ENCODE measurements at regions not wholly inside any gene's neighbourhood (a gene's known extent, or its start where the extent isn't known, plus 50 kb on each side); places are given as distances from the start of the nearest gene placed in this dataset.

GRCh38 chr2:15770606-15771005 is 169.7 kb upstream of the MYCN start:
- no peaks in the 10 kb centered on the region for H3K4me1 ChIP-seq (ENCODE audit: control insufficient read depth in 3 of 3, insufficient read depth in 2 of 3, low read depth in 1 of 3, low read length in 2 of 3)
- no peaks in the 10 kb centered on the region for H3K27me3 ChIP-seq (ENCODE audit: control insufficient read depth in 3 of 3, insufficient read depth in 3 of 3, low read length in 3 of 3)
- peaks cover 0 to 2% of the 10 kb centered on the region in 2 donors for H3K9me3 ChIP-seq (ENCODE audit: control insufficient read depth in 2 of 2, insufficient read depth in 1 of 2, low read depth in 1 of 2, low read length in 1 of 2)
- H3K36me3 ChIP-seq (ENCODE audit: control insufficient read depth in 3 of 3, insufficient read depth in 2 of 3, low read depth in 1 of 3, low read length in 3 of 3): no peaks in the 10 kb centered on the region
- 77 to 87% (median 86%) methylated on average over 12 of the region's 12 CpGs for WGBS, 3 donors
- no peak overlapping the region for H3K27ac ChIP-seq (ENCODE audit: low read depth in 1 of 3, low read length in 2 of 3)
- no peak overlapping the region for H3K4me3 ChIP-seq (ENCODE audit: low read depth in 1 of 3, low read length in 3 of 3)
- FAIRE-seq (no peak), DNase-seq (no peak)

GRCh38 chr2:15771124-15771523 is 169.2 kb upstream of the MYCN start:
- H3K27me3 ChIP-seq (ENCODE audit: control insufficient read depth in 3 of 3, insufficient read depth in 3 of 3, low read length in 3 of 3): no peaks in the 10 kb centered on the region
- peaks cover 0 to 2% of the 10 kb centered on the region in 2 donors for H3K9me3 ChIP-seq (ENCODE audit: control insufficient read depth in 2 of 2, insufficient read depth in 1 of 2, low read depth in 1 of 2, low read length in 1 of 2)
- H3K36me3 ChIP-seq (ENCODE audit: control insufficient read depth in 3 of 3, insufficient read depth in 2 of 3, low read depth in 1 of 3, low read length in 3 of 3): no peaks in the 10 kb centered on the region
- no peaks in the 10 kb centered on the region for H3K4me1 ChIP-seq (ENCODE audit: control insufficient read depth in 3 of 3, insufficient read depth in 2 of 3, low read depth in 1 of 3, low read length in 2 of 3)
- WGBS, 3 donors: 86 to 92% (median 87%) methylated on average over 7 of the region's 7 CpGs
- no peak overlapping the region for H3K27ac ChIP-seq (ENCODE audit: low read depth in 1 of 3, low read length in 2 of 3)
- no peak for DNase-seq
- no peak overlapping the region for H3K4me3 ChIP-seq (ENCODE audit: low read depth in 1 of 3, low read length in 3 of 3)
- FAIRE-seq: no peak

- no peak overlapping the region for H3K27ac ChIP-seq (ENCODE audit: low read depth in 1 of 3, low read length in 2 of 3)
- H3K4me1 ChIP-seq (ENCODE audit: control insufficient read depth in 3 of 3, insufficient read depth in 2 of 3, low read depth in 1 of 3, low read length in 2 of 3): no peaks in the 10 kb centered on the region
- H3K9me3 ChIP-seq (ENCODE audit: control insufficient read depth in 2 of 2, insufficient read depth in 1 of 2, low read depth in 1 of 2, low read length in 1 of 2): peaks cover 0 to 2% of the 10 kb centered on the region in 2 donors
- H3K27me3 ChIP-seq (ENCODE audit: control insufficient read depth in 3 of 3, insufficient read depth in 3 of 3, low read length in 3 of 3): no peaks in the 10 kb centered on the region
- no peaks in the 10 kb centered on the region for H3K36me3 ChIP-seq (ENCODE audit: control insufficient read depth in 3 of 3, insufficient read depth in 2 of 3, low read depth in 1 of 3, low read length in 3 of 3)
- H3K4me3 ChIP-seq (ENCODE audit: low read depth in 1 of 3, low read length in 3 of 3): no peak overlapping the region
- FAIRE-seq (no peak), DNase-seq (no peak)
- 76 to 83% (median 81%) methylated on average over 10 of the region's 10 CpGs for WGBS, 3 donors
Measured at GRCh38 chr2:15772086-15772595, 168.2 kb upstream of the MYCN start.

- H3K36me3 ChIP-seq (ENCODE audit: control insufficient read depth in 3 of 3, insufficient read depth in 2 of 3, low read depth in 1 of 3, low read length in 3 of 3): no peaks in the 10 kb centered on the region
- no peak for FAIRE-seq
- H3K9me3 ChIP-seq (ENCODE audit: control insufficient read depth in 2 of 2, insufficient read depth in 1 of 2, low read depth in 1 of 2, low read length in 1 of 2): peaks cover 0 to 2% of the 10 kb centered on the region in 2 donors
- no peaks in the 10 kb centered on the region for H3K27me3 ChIP-seq (ENCODE audit: control insufficient read depth in 3 of 3, insufficient read depth in 3 of 3, low read length in 3 of 3)
- H3K27ac ChIP-seq (ENCODE audit: low read depth in 1 of 3, low read length in 2 of 3): no peak overlapping the region
- H3K4me3 ChIP-seq (ENCODE audit: low read depth in 1 of 3, low read length in 3 of 3): no peak overlapping the region
- WGBS, 3 donors: 72 to 81% (median 73%) methylated on average over 5 of the region's 5 CpGs
- no peak for DNase-seq
- H3K4me1 ChIP-seq (ENCODE audit: control insufficient read depth in 3 of 3, insufficient read depth in 2 of 3, low read depth in 1 of 3, low read length in 2 of 3): no peaks in the 10 kb centered on the region
Measured at GRCh38 chr2:15772681-15773080, 167.7 kb upstream of the MYCN start.

GRCh38 chr2:15773204-15773603 is 167.1 kb upstream of the MYCN start:
- DNase-seq (no peak), FAIRE-seq (no peak)
- H3K36me3 ChIP-seq (ENCODE audit: control insufficient read depth in 3 of 3, insufficient read depth in 2 of 3, low read depth in 1 of 3, low read length in 3 of 3): no peaks in the 10 kb centered on the region
- H3K9me3 ChIP-seq (ENCODE audit: control insufficient read depth in 2 of 2, insufficient read depth in 1 of 2, low read depth in 1 of 2, low read length in 1 of 2): peaks cover 0 to 2% of the 10 kb centered on the region in 2 donors
- WGBS, 3 donors: 85 to 89% (median 86%) methylated on average over 8 of the region's 8 CpGs
- no peaks in the 10 kb centered on the region for H3K27me3 ChIP-seq (ENCODE audit: control insufficient read depth in 3 of 3, insufficient read depth in 3 of 3, low read length in 3 of 3)
- H3K27ac ChIP-seq (ENCODE audit: low read depth in 1 of 3, low read length in 2 of 3): no peak overlapping the region
- H3K4me3 ChIP-seq (ENCODE audit: low read depth in 1 of 3, low read length in 3 of 3): no peak overlapping the region
- no peaks in the 10 kb centered on the region for H3K4me1 ChIP-seq (ENCODE audit: control insufficient read depth in 3 of 3, insufficient read depth in 2 of 3, low read depth in 1 of 3, low read length in 2 of 3)

GRCh38 chr2:15773846-15774245 is 166.5 kb upstream of the MYCN start:
- Histone ChIP-seq H3K27ac (ENCODE audit: low read depth in 1 of 3, low read length in 2 of 3) (no peak overlapping the region), H3K36me3 (ENCODE audit: control insufficient read depth in 3 of 3, insufficient read depth in 2 of 3, low read depth in 1 of 3, low read length in 3 of 3) (no peaks in the 10 kb centered on the region), H3K9me3 (ENCODE audit: control insufficient read depth in 2 of 2, insufficient read depth in 1 of 2, low read depth in 1 of 2, low read length in 1 of 2) (peaks cover 0 to 2% of the 10 kb centered on the region in 2 donors), H3K4me1 (ENCODE audit: control insufficient read depth in 3 of 3, insufficient read depth in 2 of 3, low read depth in 1 of 3, low read length in 2 of 3) (no peaks in the 10 kb centered on the region), H3K4me3 (ENCODE audit: low read depth in 1 of 3, low read length in 3 of 3) (no peak overlapping the region), H3K27me3 (ENCODE audit: control insufficient read depth in 3 of 3, insufficient read depth in 3 of 3, low read length in 3 of 3) (no peaks in the 10 kb centered on the region)
- FAIRE-seq (no peak), DNase-seq (no peak)
- WGBS, 3 donors: 77 to 84% (median 82%) methylated on average over 5 of the region's 5 CpGs

- 79 to 88% (median 80%) methylated on average over 4 of the region's 4 CpGs for WGBS, 3 donors
- FAIRE-seq (no peak), DNase-seq (no peak)
- Histone ChIP-seq H3K9me3 (ENCODE audit: control insufficient read depth in 2 of 2, insufficient read depth in 1 of 2, low read depth in 1 of 2, low read length in 1 of 2) (peaks cover 0 to 2% of the 10 kb centered on the region in 2 donors), H3K27ac (ENCODE audit: low read depth in 1 of 3, low read length in 2 of 3) (no peak overlapping the region), H3K4me1 (ENCODE audit: control insufficient read depth in 3 of 3, insufficient read depth in 2 of 3, low read depth in 1 of 3, low read length in 2 of 3) (no peaks in the 10 kb centered on the region), H3K27me3 (ENCODE audit: control insufficient read depth in 3 of 3, insufficient read depth in 3 of 3, low read length in 3 of 3) (no peaks in the 10 kb centered on the region), H3K36me3 (ENCODE audit: control insufficient read depth in 3 of 3, insufficient read depth in 2 of 3, low read depth in 1 of 3, low read length in 3 of 3) (no peaks in the 10 kb centered on the region), H3K4me3 (ENCODE audit: low read depth in 1 of 3, low read length in 3 of 3) (no peak overlapping the region)
Measured at GRCh38 chr2:15775753-15776628, 164.4 kb upstream of the MYCN start.

GRCh38 chr2:15776629-15776919 is 163.8 kb upstream of the MYCN start:
- H3K9me3 ChIP-seq (ENCODE audit: control insufficient read depth in 2 of 2, insufficient read depth in 1 of 2, low read depth in 1 of 2, low read length in 1 of 2): peaks cover 0 to 2% of the 10 kb centered on the region in 2 donors
- FAIRE-seq (no peak), DNase-seq (no peak)
- no peak overlapping the region for H3K27ac ChIP-seq (ENCODE audit: low read depth in 1 of 3, low read length in 2 of 3)
- H3K4me3 ChIP-seq (ENCODE audit: low read depth in 1 of 3, low read length in 3 of 3): no peak overlapping the region
- WGBS, 3 donors: 74 to 87% (median 79%) methylated on average over 3 of the region's 3 CpGs
- H3K4me1 ChIP-seq (ENCODE audit: control insufficient read depth in 3 of 3, insufficient read depth in 2 of 3, low read depth in 1 of 3, low read length in 2 of 3): no peaks in the 10 kb centered on the region
- no peaks in the 10 kb centered on the region for H3K27me3 ChIP-seq (ENCODE audit: control insufficient read depth in 3 of 3, insufficient read depth in 3 of 3, low read length in 3 of 3)
- H3K36me3 ChIP-seq (ENCODE audit: control insufficient read depth in 3 of 3, insufficient read depth in 2 of 3, low read depth in 1 of 3, low read length in 3 of 3): no peaks in the 10 kb centered on the region

Data from small intestine (tissue), 7 donors.